LNCaP clone FGC (cell line): ENCODE measurements at regions not wholly inside any gene's neighbourhood (a gene's known extent, or its start where the extent isn't known, plus 50 kb on each side); places are given as distances from the start of the nearest gene placed in this dataset.

Experiments
- DNase-seq: peaks from one replicate; pipeline ENCODE4 v3.0.0-alpha.2; 2011; ENCODE audit warnings: low read depth
- H3K4me3 ChIP-seq: 2 replicates; pipeline ENCODE4 v1.5.1; 2011; ENCODE audit warnings: mild to moderate bottlenecking, low read depth, low read length, control low read depth
- TF ChIP-seq, protein P1 (sequence below): IDR thresholded peaks from 2 replicates; pipeline ENCODE4 v1.5.1; 2012; ENCODE audit warnings: mild to moderate bottlenecking; ENCODE audit not compliant: control insufficient read depth, insufficient read depth; ENCODE audit errors: extremely low read depth

DNA sequence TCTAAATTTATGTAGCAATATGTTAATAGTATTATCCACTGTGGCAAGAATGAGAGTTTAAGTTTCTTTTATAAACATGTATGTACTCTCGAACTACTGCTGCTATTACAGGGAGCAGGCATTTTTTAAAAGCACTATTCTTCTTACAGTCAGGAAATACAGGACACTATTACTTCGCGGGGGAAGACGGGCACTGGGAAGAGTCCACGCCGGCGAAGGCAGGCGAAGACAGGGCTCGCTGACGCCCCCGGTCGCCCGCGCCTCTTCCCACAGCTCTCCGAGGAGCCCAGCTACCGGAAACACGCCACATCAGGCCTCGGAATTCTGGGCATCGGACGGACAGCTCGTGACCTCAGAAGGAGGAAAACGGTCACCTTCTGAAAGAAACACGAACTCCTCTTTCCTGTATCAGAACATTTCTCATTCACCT is 90.2 kb downstream of the FAM161A start:
- TF ChIP-seq, protein P1, sequence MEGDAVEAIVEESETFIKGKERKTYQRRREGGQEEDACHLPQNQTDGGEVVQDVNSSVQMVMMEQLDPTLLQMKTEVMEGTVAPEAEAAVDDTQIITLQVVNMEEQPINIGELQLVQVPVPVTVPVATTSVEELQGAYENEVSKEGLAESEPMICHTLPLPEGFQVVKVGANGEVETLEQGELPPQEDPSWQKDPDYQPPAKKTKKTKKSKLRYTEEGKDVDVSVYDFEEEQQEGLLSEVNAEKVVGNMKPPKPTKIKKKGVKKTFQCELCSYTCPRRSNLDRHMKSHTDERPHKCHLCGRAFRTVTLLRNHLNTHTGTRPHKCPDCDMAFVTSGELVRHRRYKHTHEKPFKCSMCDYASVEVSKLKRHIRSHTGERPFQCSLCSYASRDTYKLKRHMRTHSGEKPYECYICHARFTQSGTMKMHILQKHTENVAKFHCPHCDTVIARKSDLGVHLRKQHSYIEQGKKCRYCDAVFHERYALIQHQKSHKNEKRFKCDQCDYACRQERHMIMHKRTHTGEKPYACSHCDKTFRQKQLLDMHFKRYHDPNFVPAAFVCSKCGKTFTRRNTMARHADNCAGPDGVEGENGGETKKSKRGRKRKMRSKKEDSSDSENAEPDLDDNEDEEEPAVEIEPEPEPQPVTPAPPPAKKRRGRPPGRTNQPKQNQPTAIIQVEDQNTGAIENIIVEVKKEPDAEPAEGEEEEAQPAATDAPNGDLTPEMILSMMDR: peak; percentile 27
- DNase-seq: no peak

DNA sequence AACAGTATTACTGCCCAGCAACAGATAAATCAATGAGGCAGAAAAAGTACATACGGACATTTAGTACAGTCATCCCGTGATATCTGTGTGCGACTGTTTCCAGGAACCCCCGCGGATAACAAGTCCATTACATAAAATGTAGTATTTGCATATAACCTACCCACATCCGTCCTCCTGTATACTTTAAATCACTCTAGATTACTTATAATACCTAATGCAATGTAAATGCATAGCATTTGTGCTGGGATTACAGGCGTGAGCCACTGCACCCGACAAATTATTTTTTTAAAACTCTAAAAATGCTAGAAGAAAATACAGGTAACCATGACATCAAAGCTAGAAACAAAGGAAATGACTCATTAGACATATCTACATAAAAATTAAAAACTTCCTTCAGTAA is 91.6 kb downstream of the FAM161A start:
- no peak for DNase-seq
- H3K4me3 ChIP-seq: no peak overlapping the region
- TF ChIP-seq, protein P1: no peak

More for the DNA sequence above, 90.2 kb downstream of the FAM161A start:
- peak overlapping the region; percentile 65 for H3K4me3 ChIP-seq

DNA sequence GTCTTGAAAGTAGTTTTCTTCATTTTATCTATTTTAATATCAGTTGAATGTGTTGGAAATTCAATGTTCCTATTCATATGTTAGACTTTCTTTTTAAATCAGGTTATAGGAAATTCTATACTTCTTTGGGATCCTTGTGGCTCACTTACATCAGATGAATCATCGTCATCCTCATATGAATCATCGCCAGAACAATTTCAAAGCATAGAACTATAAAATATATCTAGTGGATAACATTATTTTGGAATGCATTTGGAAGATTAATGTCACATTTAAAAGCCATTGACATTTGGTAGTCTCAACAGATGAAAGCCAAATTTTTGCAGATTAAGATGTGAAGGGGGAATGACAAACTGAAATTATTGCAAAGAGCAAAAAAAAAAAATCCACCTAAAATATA is 94.1 kb downstream of the FAM161A start:
- TF ChIP-seq, protein P1: no peak
- DNase-seq: no peak
- no peak overlapping the region for H3K4me3 ChIP-seq

DNA sequence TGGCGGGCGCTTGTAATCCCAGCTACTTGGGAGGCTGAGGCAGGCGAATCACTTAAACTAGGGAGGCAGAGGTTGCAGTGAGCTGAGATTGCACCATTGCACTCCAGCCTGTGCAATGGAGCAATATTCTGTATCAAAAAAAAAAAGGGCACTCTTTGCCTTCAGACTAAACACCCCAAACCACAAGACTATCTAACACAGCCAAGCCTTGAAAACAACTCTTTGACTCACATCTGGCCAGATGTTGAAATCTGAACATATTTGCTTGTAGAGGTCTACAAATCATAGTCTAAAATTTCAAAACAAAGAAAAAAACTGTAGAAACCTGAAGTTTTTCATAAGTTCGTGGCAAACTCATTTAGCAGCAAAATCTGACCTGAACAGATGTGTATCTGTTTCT is 94.9 kb downstream of the FAM161A start:
- TF ChIP-seq, protein P1: no peak

DNA sequence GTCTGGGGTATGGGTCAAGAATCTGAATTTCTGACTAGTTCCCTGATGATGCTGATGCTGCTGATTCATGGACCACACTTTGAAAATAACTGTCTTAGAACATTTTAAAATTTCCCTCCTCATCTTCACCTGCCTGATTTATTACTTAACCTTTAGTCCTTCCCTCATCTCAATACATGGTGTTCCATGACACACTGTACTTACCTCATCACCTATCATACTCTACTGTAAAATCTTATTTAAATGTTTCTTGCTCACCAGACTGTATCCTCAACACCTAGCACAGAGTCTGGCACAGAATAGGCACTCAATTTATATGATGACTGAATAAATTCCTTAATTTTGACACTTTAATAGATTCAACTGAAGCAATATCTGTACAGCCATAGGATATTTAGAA is 95.7 kb downstream of the FAM161A start:
- H3K4me3 ChIP-seq: no peak overlapping the region
- TF ChIP-seq, protein P1: no peak
- DNase-seq: no peak

More for the DNA sequence above, 94.9 kb downstream of the FAM161A start:
- no peak overlapping the region for H3K4me3 ChIP-seq
- no peak for DNase-seq

DNA sequence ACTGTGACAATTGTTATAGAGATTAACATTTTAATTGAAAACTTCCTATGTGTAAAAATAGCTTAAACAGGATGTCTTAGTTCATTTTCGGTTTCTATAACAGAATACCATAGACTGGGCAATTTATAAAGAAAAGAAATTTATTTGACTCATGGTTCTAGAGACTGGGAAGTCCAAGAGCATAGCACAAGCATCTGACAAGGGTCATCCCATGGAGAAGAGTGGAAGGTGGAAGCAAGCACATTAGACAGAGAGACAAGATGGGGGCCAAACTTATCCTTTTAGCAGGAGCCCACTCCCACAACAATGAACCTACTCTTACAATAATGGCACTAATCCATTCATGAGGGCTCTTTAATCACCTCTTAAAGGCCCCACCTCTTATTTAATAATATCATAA is 100.3 kb downstream of the FAM161A start:
- no peak overlapping the region for H3K4me3 ChIP-seq
- TF ChIP-seq, protein P1: no peak
- no peak for DNase-seq

DNA sequence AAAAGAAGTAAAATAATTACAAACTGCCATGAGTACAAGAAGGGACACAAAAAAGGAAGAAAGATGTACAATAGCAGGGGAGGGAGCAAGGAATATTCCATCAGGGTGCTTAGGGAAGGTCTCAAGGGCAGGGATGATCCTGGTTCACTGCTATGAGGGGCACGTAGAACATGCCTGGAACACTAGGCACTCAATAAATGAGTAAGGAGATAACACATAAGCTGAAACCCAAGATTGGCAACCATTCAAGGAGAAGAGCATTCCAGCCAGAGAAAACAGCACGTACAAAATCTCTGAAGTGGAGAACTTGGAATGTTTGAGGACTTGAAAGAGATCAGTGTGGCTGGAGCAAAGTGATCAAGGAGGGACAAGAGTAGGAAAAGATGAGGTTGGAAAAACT is 103.2 kb downstream of the FAM161A start:
- TF ChIP-seq, protein P1: no peak
- DNase-seq: no peak
- no peak overlapping the region for H3K4me3 ChIP-seq
